ENCODE measurements at regions not wholly inside any gene's neighbourhood (a gene's known extent, or its start where the extent isn't known, plus 50 kb on each side); places are given as distances from the start of the nearest gene placed in this dataset.

DNA sequence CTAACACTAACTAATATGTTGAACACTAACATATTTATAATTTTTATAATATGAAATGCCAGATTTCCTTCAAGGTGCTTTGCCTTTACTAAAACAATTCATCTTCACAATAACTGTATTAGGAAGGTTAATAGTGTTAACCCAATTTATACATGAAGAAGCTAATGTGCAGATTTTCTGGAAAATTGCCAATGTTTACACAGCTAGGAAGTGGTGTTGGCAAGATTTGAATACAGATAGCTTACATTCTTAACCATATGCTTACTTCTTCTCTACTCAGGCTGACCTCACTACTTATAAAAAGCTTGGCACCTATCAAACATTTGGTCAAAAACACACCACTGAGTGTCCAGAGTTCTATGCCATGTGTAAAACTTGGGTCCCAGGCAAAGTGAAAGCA, 445.4 kb upstream of the ITGA1 start:
- in situ Hi-C loops (cut with HindIII; ENCODE audit: low pct_unique_long_range_greater_than_20kb, low sequenced_read_pairs): no loop called here
- no peak for TF ChIP-seq JUND (IDR thresholded peaks at IDR 0.05; ENCODE audit: low read depth)
- DNase-seq (ENCODE audit: low read depth in 1 of 2, low spot score in 1 of 2): peak in 1 of 2 experiments; percentile 23

DNA sequence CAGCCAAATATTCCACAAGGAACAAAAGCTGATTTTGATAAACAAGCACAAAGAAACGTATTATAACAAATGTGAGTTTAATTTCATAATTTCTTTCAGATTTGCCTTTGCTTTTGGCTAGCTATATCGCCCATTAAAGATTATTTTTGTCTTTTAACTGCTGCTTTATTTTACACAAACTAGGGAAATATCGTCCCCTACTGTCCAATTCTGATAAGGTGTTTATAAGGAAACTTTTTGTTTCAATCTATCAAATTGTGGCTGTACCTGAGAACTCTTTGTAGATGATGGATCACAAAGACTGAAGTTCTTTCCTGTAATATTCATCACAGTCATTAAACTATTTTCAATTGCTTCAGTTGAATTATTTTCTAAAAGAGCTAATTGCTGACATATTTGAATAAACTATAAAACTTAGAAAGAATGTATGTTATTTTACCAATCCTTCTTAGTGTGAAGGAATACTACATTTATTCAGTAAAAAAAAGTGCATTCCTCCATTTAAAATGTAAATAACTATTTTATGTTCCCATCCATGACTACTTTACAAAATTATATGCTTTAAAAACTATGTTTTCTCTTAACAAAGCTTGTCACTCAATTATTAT, 431.3 kb upstream of the ITGA1 start:
- no peak for TF ChIP-seq JUND (IDR thresholded peaks at IDR 0.05; ENCODE audit: low read depth)
- DNase-seq (ENCODE audit: low read depth in 1 of 2, low spot score in 1 of 2): peak in 1 of 2 experiments; percentile 31
- in situ Hi-C loops (cut with HindIII; ENCODE audit: low pct_unique_long_range_greater_than_20kb, low sequenced_read_pairs): no loop called here

DNA sequence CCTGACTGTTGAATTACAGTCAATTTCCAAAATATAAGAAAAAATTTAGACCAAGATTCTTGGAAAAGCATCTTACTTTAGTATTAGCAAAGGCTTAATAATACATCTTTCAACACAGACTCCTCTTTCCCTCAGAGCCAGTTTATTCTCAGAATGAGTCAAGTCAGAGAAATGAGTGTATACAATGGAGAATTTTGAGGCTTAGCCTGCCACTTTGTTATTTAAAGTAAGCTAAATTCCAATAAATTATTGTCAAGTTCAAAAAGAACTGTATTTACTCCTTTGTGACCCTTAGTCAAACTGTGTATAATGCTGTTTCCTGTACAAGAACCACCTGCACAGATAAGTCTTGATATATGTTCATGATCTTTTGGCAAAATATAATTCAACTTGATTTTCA, 428.5 kb upstream of the ITGA1 start:
- TF ChIP-seq JUND (IDR thresholded peaks at IDR 0.05; ENCODE audit: low read depth): no peak
- in situ Hi-C loops (cut with HindIII; ENCODE audit: low pct_unique_long_range_greater_than_20kb, low sequenced_read_pairs): no loop called here
- DNase-seq (ENCODE audit: low read depth in 1 of 2, low spot score in 1 of 2): no peak

DNA sequence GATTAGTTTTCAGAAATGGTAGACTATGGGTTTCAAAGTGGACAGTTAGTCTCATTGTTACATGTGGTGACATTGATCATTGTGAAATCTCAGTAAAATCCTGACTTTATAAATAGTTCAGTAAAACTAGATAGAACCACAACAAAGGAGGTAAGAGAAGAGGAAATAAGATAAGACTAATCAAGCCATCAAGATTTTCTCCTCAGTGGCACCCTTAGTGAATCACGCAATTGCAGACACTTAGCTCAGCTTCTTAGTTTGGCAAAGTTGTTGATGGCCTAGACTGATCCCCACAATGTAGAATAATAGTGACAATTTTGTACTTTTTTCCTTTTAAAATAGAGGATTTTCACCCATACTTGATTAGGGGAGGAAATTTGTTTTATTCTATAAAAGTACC, 426.7 kb upstream of the ITGA1 start:
- in situ Hi-C loops (cut with HindIII; ENCODE audit: low pct_unique_long_range_greater_than_20kb, low sequenced_read_pairs): no loop called here
- no peak for DNase-seq (ENCODE audit: low read depth in 1 of 2, low spot score in 1 of 2)
- TF ChIP-seq JUND (IDR thresholded peaks at IDR 0.05; ENCODE audit: low read depth): no peak

DNA sequence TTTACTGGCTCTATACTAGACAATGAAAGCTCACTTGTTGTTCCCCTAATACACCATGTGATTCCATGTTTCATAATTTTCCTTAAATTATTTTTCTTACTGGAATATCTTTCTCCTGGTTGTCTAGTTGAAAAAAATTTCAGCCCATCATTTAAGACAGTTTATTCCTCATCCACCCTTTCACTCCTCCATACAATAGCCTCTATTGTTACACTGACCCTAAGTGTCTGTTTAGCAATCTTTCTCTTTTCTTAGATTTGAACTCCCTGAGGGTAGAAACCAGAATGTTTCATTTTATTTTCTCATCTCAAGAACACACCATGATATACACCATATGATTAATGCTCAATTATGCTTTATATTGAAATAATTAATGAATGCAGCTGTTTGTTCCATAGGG, 413.4 kb upstream of the ITGA1 start:
- in situ Hi-C loops (cut with HindIII; ENCODE audit: low pct_unique_long_range_greater_than_20kb, low sequenced_read_pairs): no loop called here
- TF ChIP-seq JUND (IDR thresholded peaks at IDR 0.05; ENCODE audit: low read depth): no peak
- no peak for DNase-seq (ENCODE audit: low read depth in 1 of 2, low spot score in 1 of 2)

DNA sequence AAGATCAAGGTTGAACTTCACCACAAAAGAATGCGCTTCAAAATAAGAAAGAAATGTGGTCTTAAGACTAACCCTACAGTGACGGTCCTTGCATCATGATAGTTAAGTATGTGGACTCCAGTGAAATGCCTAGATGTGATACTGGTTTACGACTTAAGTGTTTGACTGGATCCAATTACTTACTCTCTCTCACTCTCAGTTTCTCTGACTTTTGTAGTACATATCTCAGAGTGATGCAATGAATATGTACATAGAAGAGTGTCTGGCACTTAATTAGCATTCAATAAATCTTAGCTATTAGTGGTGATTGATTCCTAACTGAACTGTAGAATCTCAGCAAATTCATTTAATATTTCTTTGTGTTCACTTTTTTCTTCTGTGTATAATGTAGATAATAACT, 411.7 kb upstream of the ITGA1 start:
- in situ Hi-C loops (cut with HindIII; ENCODE audit: low pct_unique_long_range_greater_than_20kb, low sequenced_read_pairs): no loop called here
- TF ChIP-seq JUND (IDR thresholded peaks at IDR 0.05; ENCODE audit: low read depth): no peak

DNA sequence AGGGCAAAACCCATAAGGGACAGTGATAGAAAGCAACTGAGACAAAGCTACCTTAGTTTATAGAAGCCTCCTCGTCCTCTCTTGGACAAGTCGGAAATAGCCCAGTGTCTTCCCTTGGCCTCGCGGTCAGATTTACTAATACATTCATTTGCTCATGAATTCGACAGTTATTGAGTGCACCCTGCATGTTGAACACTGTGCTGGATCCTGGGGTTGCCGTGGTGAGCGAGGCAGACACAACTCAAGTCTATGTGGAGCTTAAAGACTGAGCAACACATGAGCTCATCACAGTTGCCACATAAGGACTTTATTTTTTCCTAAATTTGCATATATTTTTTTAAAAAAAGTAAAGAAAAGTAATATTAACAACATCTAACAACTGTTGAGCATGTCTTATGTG, 411.1 kb upstream of the ITGA1 start:
- TF ChIP-seq JUND (IDR thresholded peaks at IDR 0.05; ENCODE audit: low read depth): no peak
- no peak for DNase-seq (ENCODE audit: low read depth in 1 of 2, low spot score in 1 of 2)
- in situ Hi-C loops (cut with HindIII; ENCODE audit: low pct_unique_long_range_greater_than_20kb, low sequenced_read_pairs): no loop called here

More for the DNA sequence above, 411.7 kb upstream of the ITGA1 start:
- no peak for DNase-seq (ENCODE audit: low read depth in 1 of 2, low spot score in 1 of 2)

DNA sequence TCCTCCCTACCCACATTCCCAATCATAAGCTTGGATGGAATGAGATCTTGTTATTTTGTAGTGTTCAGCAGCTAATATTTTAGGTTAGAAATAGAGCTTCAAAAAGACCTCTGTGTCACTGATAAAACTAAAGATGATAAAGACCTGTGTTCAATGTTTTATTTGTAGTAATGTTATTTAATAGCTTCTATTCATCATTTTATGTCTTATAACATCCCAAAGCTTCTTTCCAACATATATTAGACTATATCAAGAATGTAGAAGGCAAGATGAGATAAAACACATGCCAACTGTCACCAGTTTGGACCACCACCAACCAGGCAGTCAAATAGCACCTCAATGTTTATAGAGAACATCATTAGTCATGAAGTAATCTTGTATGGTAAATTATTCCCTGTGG, 409.5 kb upstream of the ITGA1 start:
- no peak for DNase-seq (ENCODE audit: low read depth in 1 of 2, low spot score in 1 of 2)
- in situ Hi-C loops (cut with HindIII; ENCODE audit: low pct_unique_long_range_greater_than_20kb, low sequenced_read_pairs): no loop called here
- no peak for TF ChIP-seq JUND (IDR thresholded peaks at IDR 0.05; ENCODE audit: low read depth)

DNA sequence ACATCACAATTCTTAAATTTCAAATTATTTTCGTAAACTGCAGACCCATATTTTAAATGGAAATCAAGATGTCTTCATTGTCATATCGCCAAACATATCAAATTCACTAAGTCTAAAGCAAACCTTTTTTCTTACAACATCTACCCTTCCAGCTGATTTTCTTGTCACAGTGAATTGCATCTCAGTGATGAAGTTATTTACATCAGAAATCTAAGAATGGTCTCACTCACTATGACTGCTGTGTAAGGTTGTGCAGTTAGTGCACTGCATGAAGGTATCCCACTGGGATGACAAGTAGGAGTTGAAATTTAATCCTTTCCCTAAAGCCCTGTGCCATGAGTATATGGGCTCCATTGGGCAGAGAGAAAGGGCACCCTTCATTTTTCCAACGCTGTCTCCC, 399.4 kb upstream of the ITGA1 start:
- TF ChIP-seq JUND (IDR thresholded peaks at IDR 0.05; ENCODE audit: low read depth): no peak
- in situ Hi-C loops (cut with HindIII; ENCODE audit: low pct_unique_long_range_greater_than_20kb, low sequenced_read_pairs): no loop called here
- DNase-seq (ENCODE audit: low read depth in 1 of 2, low spot score in 1 of 2): no peak

DNA sequence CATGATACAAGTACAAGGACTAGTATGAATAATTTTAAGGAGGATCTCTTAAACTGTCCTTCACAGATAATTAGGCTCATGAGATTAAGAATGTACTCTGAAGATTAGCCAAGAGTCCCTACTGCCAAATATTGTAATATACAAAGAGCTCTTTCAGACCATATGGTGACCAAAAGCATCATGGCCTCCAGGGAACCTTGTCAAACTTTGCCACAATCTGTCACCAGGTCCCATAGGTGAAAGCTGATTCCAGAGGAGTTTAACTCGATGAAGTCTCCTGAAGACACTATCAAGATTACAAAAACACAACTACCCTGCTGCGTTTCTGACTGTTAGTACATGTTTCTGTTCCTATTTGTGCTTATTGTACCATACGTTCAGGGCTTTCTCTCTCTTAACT, 395.4 kb upstream of the ITGA1 start:
- in situ Hi-C loops (cut with HindIII; ENCODE audit: low pct_unique_long_range_greater_than_20kb, low sequenced_read_pairs): no loop called here
- no peak for DNase-seq (ENCODE audit: low read depth in 1 of 2, low spot score in 1 of 2)
- TF ChIP-seq JUND (IDR thresholded peaks at IDR 0.05; ENCODE audit: low read depth): no peak

DNA sequence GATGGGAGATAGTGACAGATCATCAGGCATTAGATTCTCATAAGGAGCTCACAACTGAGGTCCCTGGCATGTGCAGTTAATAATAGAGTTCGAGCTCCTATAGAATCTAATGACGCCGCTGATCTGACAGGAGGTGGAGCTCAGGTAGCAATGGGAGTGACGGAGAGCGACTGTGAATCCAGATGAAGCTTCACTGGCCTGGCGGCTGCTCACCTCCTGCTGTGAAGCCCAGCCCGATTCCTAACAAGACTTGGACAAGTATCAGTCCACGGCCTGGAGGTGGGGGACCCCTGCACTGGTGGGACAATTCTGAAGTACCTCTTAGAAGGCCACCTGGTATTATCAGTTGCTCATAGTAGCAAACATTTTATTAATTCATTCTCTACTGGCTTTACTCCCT, 377.9 kb upstream of the ITGA1 start:
- in situ Hi-C loops (cut with HindIII; ENCODE audit: low pct_unique_long_range_greater_than_20kb, low sequenced_read_pairs): no loop called here

DNA sequence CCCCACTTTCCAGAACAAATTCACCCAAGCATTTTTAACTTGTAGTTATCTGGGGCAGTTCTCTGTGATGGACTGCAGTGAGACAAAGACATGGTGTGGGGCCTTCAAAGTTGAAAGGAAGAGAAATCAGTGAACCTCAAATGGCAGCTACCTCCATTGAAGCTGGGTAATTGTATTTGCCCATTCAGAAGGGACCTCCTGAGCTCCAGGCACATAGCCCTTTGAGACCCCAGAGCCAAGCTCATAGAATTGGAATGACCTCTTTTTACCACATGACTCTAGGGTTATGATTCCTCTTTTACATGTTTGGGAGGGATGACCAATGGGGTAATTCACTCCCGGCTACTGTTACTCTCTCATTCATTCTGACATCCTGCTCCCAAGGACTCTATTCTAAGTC, 368.4 kb upstream of the ITGA1 start:
- DNase-seq (ENCODE audit: low read depth in 1 of 2, low spot score in 1 of 2): no peak
- TF ChIP-seq JUND (IDR thresholded peaks at IDR 0.05; ENCODE audit: low read depth): no peak
- in situ Hi-C loops (cut with HindIII; ENCODE audit: low pct_unique_long_range_greater_than_20kb, low sequenced_read_pairs): no loop called here

More for the DNA sequence above, 377.9 kb upstream of the ITGA1 start:
- no peak for DNase-seq (ENCODE audit: low read depth in 1 of 2, low spot score in 1 of 2)
- TF ChIP-seq JUND (IDR thresholded peaks at IDR 0.05; ENCODE audit: low read depth): no peak

DNA sequence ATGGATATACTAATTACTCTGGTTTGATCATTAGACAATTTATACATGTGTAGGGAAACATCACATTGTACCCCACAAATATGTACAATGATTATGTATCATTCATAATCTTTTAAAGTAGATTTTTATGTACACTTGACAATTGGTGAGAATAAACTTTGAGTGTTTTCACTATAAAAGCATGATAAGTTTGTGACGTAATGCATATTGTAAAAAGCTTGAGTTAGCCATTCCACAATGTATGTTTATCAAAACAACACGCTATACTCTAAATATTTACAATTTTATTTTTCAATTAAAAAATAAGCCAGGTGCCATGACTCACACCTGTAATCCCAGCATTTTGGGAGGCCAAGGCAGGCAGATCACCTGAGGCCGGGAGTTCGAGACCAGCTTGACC, 360.1 kb upstream of the ITGA1 start:
- in situ Hi-C loops (cut with HindIII; ENCODE audit: low pct_unique_long_range_greater_than_20kb, low sequenced_read_pairs): no loop called here
- no peak for TF ChIP-seq JUND (IDR thresholded peaks at IDR 0.05; ENCODE audit: low read depth)
- no peak for DNase-seq (ENCODE audit: low read depth in 1 of 2, low spot score in 1 of 2)

DNA sequence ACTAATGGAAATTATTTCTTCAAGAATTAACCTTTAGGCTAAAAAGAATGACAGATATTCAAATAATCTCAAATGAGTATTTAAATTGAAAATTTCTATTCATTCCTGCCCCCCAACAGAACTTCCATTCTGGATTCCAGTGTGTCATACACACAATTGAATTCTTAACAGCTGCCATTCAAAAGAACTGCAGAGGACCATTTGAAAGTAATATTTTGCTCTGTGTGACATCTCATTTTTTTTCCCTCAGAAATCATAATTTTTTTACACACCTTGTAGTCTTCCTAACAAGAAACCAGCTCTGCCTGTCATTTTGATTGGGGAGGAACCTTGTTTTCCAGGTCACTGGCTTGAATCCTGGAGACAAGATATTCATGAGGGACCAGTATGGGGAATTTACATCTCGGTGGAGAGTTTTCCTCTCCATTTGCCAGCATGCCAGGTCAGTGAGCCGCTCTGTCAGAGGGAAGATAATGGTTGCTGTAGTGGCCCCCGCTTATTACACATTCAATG, 358.7 kb upstream of the ITGA1 start:
- in situ Hi-C loops (cut with HindIII; ENCODE audit: low pct_unique_long_range_greater_than_20kb, low sequenced_read_pairs): no loop called here
- no peak for TF ChIP-seq JUND (IDR thresholded peaks at IDR 0.05; ENCODE audit: low read depth)
- DNase-seq (ENCODE audit: low read depth in 1 of 2, low spot score in 1 of 2): no peak
